ENCODE measurements at regions not wholly inside any gene's neighbourhood (a gene's known extent, or its start where the extent isn't known, plus 50 kb on each side); places are given as distances from the start of the nearest gene placed in this dataset.

DNA sequence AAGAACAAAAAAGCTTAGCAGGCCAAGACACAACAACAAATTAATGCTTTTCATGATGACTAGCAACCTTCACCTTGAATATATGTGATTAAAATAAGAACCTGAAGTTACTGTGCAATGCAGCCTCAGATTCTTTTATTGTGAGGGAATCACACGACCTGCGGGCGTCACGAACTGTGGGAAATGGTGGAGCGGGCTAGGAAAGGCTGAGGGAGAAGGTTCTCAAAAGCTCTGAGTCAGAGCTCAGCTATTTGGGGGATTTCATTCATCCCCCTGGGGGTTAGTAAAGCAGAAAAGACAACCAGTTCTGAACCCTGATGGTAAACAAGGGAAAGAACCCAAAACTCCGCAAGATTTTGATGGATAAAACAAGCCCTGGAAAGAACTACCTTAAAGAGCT is 89.3 kb upstream of the NCKAP5 start:
- TF ChIP-seq POLR2A (IDR thresholded peaks at IDR 0.05) (no peak), EP300 (IDR thresholded peaks at IDR 0.05) (no peak), POLR2AphosphoS5 (IDR thresholded peaks at IDR 0.05) (no peak)
- TF ChIP-seq, protein P1, sequence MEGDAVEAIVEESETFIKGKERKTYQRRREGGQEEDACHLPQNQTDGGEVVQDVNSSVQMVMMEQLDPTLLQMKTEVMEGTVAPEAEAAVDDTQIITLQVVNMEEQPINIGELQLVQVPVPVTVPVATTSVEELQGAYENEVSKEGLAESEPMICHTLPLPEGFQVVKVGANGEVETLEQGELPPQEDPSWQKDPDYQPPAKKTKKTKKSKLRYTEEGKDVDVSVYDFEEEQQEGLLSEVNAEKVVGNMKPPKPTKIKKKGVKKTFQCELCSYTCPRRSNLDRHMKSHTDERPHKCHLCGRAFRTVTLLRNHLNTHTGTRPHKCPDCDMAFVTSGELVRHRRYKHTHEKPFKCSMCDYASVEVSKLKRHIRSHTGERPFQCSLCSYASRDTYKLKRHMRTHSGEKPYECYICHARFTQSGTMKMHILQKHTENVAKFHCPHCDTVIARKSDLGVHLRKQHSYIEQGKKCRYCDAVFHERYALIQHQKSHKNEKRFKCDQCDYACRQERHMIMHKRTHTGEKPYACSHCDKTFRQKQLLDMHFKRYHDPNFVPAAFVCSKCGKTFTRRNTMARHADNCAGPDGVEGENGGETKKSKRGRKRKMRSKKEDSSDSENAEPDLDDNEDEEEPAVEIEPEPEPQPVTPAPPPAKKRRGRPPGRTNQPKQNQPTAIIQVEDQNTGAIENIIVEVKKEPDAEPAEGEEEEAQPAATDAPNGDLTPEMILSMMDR (IDR thresholded peaks at IDR 0.05), result no peak
